Gastrocnemius medialis (tissue), 4 donors: ENCODE measurements at regions not wholly inside any gene's neighbourhood (a gene's known extent, or its start where the extent isn't known, plus 50 kb on each side); places are given as distances from the start of the nearest gene placed in this dataset.

ENCODE experiments used
- CTCF ChIP-seq, 5 experiments: fragments of 450-650 bp in 3 of 5; fragments of 200-600 bp in 2 of 5; sonication (generic) in 2 of 5; IDR thresholded peaks in 4 of 5; conservative IDR thresholded peaks in 1 of 5; 1 replicate in 4 of 5; 2 replicates in 1 of 5; pipeline ENCODE4 v1.5.1; 2016 to 2019; ENCODE audit warnings: antibody characterized with exemption in 5 of 5, mild to moderate bottlenecking in 3 of 5, moderate library complexity in 3 of 5
- POLR2A ChIP-seq, 2 donors: fragments of 450-650 bp; IDR thresholded peaks; one replicate each; pipeline ENCODE4 v1.6.1; 2017; ENCODE audit warnings: antibody characterized with exemption in 2 of 2, mild to moderate bottlenecking in 2 of 2, moderate library complexity in 2 of 2

- TF ChIP-seq CTCF (IDR thresholded peaks at IDR 0.05 in 4 of 5, conservative IDR thresholded peaks at IDR 0.05 in 1 of 5) (no peak), POLR2A (IDR thresholded peaks at IDR 0.05) (no peak)
Measured at GRCh38 chr11:92782806-92783205, 186.6 kb upstream of the MTNR1B start.
